A549 (cell line): ENCODE measurements at regions not wholly inside any gene's neighbourhood (a gene's known extent, or its start where the extent isn't known, plus 50 kb on each side); places are given as distances from the start of the nearest gene placed in this dataset.

Experiments
- ATAC-seq, 2 experiments: fragments of 200-7000 bp in 1 of 2; fragments of >200 bp in 1 of 2; cut with Nextera tagmentation in 1 of 2; cut with Tn5 transposase in 1 of 2; 3 replicates each; pipeline versions ENCODE4 v1.8.0 to v1.9.1; 2018 to 2020; ENCODE audit warnings: mild to moderate bottlenecking in 1 of 2, moderate library complexity in 1 of 2
- CTCF ChIA-PET: fragments of 300-600 bp; sonication (Branson Sonifier 250); formaldehyde crosslinking; extraction: SDS; loops from one replicate; lab custom pipeline; 2021; ENCODE audit warnings: antibody characterized with exemption, inconsistent platforms; lab: Yijun Ruan, JAX
- POLR2A ChIA-PET: fragments of 350-600 bp; formaldehyde crosslinking; extraction: SDS; loops from one replicate; lab custom pipeline; 2021; ENCODE audit warnings: antibody characterized with exemption, inconsistent platforms; lab: Yijun Ruan, JAX
- DNase-seq, 2 experiments: peaks; one replicate each; pipeline versions ENCODE4 v3.0.0 to v3.0.0-alpha.2; 2011 to 2016; ENCODE audit warnings: low read depth in 1 of 2, low spot score in 1 of 2
- FAIRE-seq: peaks from 2 replicates; lab custom pipeline; 2011; peaks lifted over from hg19 to GRCh38; lab: Jason Lieb, UNC
- H3K27ac ChIP-seq, 2 experiments: fragments of >200 bp; sonication (Bioruptor Twin); formaldehyde crosslinking; 3 replicates each; pipeline ENCODE4 v1.5.1; 2016 to 2017
- H3K4me1 ChIP-seq: fragments of >200 bp; sonication (Bioruptor Twin); formaldehyde crosslinking; 3 replicates; pipeline ENCODE4 v1.6.1; 2016
- H3K4me2 ChIP-seq: fragments of >200 bp; sonication (Bioruptor Twin); formaldehyde crosslinking; 3 replicates; pipeline ENCODE4 v1.6.1; 2016
- H3K4me3 ChIP-seq: fragments of >200 bp; sonication (Bioruptor Twin); formaldehyde crosslinking; 3 replicates; pipeline ENCODE4 v1.5.1; 2016
- H3K9me3 ChIP-seq: fragments of >200 bp; sonication (Bioruptor Twin); formaldehyde crosslinking; 3 replicates; pipeline ENCODE4 v1.6.1; 2016
- BCL3 ChIP-seq: fragments of >200 bp; sonication (Bioruptor Twin); formaldehyde crosslinking; IDR thresholded peaks from 3 replicates; pipeline ENCODE4 v1.6.1; 2016
- CBX8 ChIP-seq: fragments of 200-600 bp; sonication (generic); IDR thresholded peaks from 2 replicates; pipeline ENCODE4 v1.6.1; 2016
- CEBPB ChIP-seq, 2 experiments: fragments of >200 bp in 1 of 2; sonication (Bioruptor Twin) in 1 of 2; formaldehyde crosslinking in 1 of 2; IDR thresholded peaks; 2 replicates each; pipeline ENCODE4 v1.6.1; 2012 to 2016
- CTCF ChIP-seq: fragments of >200 bp; sonication (Bioruptor Twin); formaldehyde crosslinking; IDR thresholded peaks from 3 replicates; pipeline ENCODE4 v1.5.1; 2016
- E2F6 ChIP-seq: IDR thresholded peaks from 2 replicates; pipeline ENCODE4 v1.6.1; 2012; ENCODE audit warnings: low read depth, borderline replicate concordance
- GATA3 ChIP-seq: IDR thresholded peaks from 2 replicates; pipeline ENCODE4 v1.6.1; 2012; ENCODE audit warnings: borderline replicate concordance
- HES2 ChIP-seq: fragments of >200 bp; sonication (Bioruptor Twin); formaldehyde crosslinking; IDR thresholded peaks from 2 replicates; pipeline ENCODE4 v1.6.1; 2016
- JUN ChIP-seq, 2 experiments: fragments of >200 bp; sonication (Bioruptor Twin); formaldehyde crosslinking; IDR thresholded peaks; 2 replicates in 1 of 2; 3 replicates in 1 of 2; pipeline ENCODE4 v1.6.1; 2016 to 2017
- MAX ChIP-seq: IDR thresholded peaks from 2 replicates; pipeline ENCODE4 v1.6.1; 2012
- MYC ChIP-seq: IDR thresholded peaks from 2 replicates; pipeline ENCODE4 v1.6.1; 2012; ENCODE audit warnings: mild to moderate bottlenecking, inconsistent platforms, low read length, improper control_type of control experiment, borderline replicate concordance
- PHF8 ChIP-seq: fragments of 200-600 bp; sonication (generic); IDR thresholded peaks from 2 replicates; pipeline ENCODE4 v1.6.1; 2016; ENCODE audit warnings: low read depth, mild to moderate bottlenecking, antibody characterized with exemption, moderate library complexity, borderline replicate concordance
- POLR2A ChIP-seq: IDR thresholded peaks from 2 replicates; pipeline ENCODE4 v1.6.1; 2012; ENCODE audit warnings: mild to moderate bottlenecking, low read length
- RARB ChIP-seq: fragments of 250-450 bp; sonication (Bioruptor Pico); IDR thresholded peaks from 2 replicates; pipeline ENCODE4 v1.8.0; 2021; ENCODE audit warnings: mild to moderate bottlenecking, moderate library complexity
- RFX5 ChIP-seq: fragments of 450-650 bp; IDR thresholded peaks from 2 replicates; pipeline ENCODE4 v1.7.1; 2014; ENCODE audit warnings: antibody characterized with exemption, mild to moderate bottlenecking, moderate library complexity
- TP53 ChIP-seq: fragments of 250-450 bp; sonication (Bioruptor Pico); IDR thresholded peaks from 2 replicates; pipeline ENCODE4 v1.5.0; 2021; ENCODE audit warnings: mild to moderate bottlenecking, moderate library complexity
- ZNF302 ChIP-seq: fragments of 250-450 bp; sonication (Bioruptor Pico); IDR thresholded peaks from 2 replicates; pipeline ENCODE4 v1.9.0; 2021; ENCODE audit warnings: inconsistent platforms, mild to moderate bottlenecking, moderate library complexity
- WGBS: methylation state at CpG from one replicate; pipeline ENCODE4 v1.1.6; 2017; ENCODE audit errors: missing lambda C conversion rate; 5-methylcytosine and 5-hydroxymethylcytosine counted together

GRCh38 chr10:65566906-65567305, 1358.9 kb upstream of the LRRTM3 start:
- FAIRE-seq, result no peak
- Histone ChIP-seq H3K27ac (no peak overlapping the region), H3K9me3 (no peaks in the 10 kb centered on the region), H3K4me3 (no peak overlapping the region), H3K4me1 (peaks cover 6% of the 10 kb centered on the region; the same call in 1 of the 3 replicates)
- ChIA-PET POLR2A (no interaction called here), CTCF (no interaction called here)
- WGBS, result 24% methylated on average over 2 of the region's 2 CpGs
- no peak for ATAC-seq
- no peak for DNase-seq
- TF ChIP-seq HES2 (no peak), CTCF (no peak), CBX8 (no peak), RARB (CRISPR knock-in tag) (no peak)
- TF ChIP-seq, all 56 proteins: peak for 0
- H3K4me2 ChIP-seq, result no peak overlapping the region

GRCh38 chr10:65570143-65571010, 1355.5 kb upstream of the LRRTM3 start:
- WGBS, result 12% methylated on average over 19 of the region's 20 CpGs
- ChIA-PET POLR2A (no interaction called here), CTCF (interaction anchor here (1.2 kb wide), 1 partner anchor 12 kb away, joined by 4 read pairs; no protein-coding TSS in a partner anchor)
- Histone ChIP-seq H3K4me2 (peak overlapping the region; percentile 60), H3K4me3 (peak overlapping the region; percentile 78), H3K4me1 (peaks cover 7% of the 10 kb centered on the region; the same call in 1 of the 3 replicates), H3K9me3 (no peaks in the 10 kb centered on the region), H3K27ac (peak overlapping the region; percentile 82 to 83)
- DNase-seq, result peak; percentile 12 to 72
- peak; percentile 32 for FAIRE-seq
- peak; percentile 53; the same call in 1 of the 2 replicates for TF ChIP-seq MAX
- no peak for TF ChIP-seq ZNF302 (CRISPR knock-in tag)
- TF ChIP-seq BCL3, result 0 out of 3 replicates have a peak, but pooled peaks have one; percentile 35
- peak in 1 of 2 experiments; percentile 60; a peak in 2 of 5 replicates for TF ChIP-seq JUN (IDR thresholded peaks at IDR 0.05)
- TF ChIP-seq POLR2A, result peak; percentile 60
- TF ChIP-seq RFX5, result peak; percentile 94
- TF ChIP-seq PHF8, result peak; percentile 47; the same call in 1 of the 2 replicates
- no peak for TF ChIP-seq E2F6
- peak; percentile 99 for ATAC-seq

- Histone ChIP-seq H3K4me2 (peak overlapping the region; percentile 60), H3K4me3 (peak overlapping the region; percentile 78), H3K9me3 (no peaks in the 10 kb centered on the region), H3K4me1 (peaks cover 7% of the 10 kb centered on the region; the same call in 1 of the 3 replicates), H3K27ac (peak overlapping the region; percentile 82 to 83)
- CTCF ChIA-PET, result interaction anchor here (1.2 kb wide), 1 partner anchor 13 kb away, joined by 4 read pairs; no protein-coding TSS in a partner anchor
- FAIRE-seq (no peak), DNase-seq (peak; percentile 6 to 31), ATAC-seq (peak; percentile 72 to 78; a peak in 4 of 6 replicates)
- WGBS, result 6% methylated on average over 5 of the region's 5 CpGs
- POLR2A ChIA-PET, result no interaction called here
- TF ChIP-seq GATA3 (no peak), TP53 (CRISPR knock-in tag) (no peak), MYC (no peak), CEBPB (IDR thresholded peaks at IDR 0.05) (no peak)
Measured at GRCh38 chr10:65571011-65571570, 1354.7 kb upstream of the LRRTM3 start.
